K562 (cell line): ENCODE measurements at regions not wholly inside any gene's neighbourhood (a gene's known extent, or its start where the extent isn't known, plus 50 kb on each side); places are given as distances from the start of the nearest gene placed in this dataset.

Source experiments
- BHLHE40 ChIP-seq: IDR thresholded peaks from 2 replicates; pipeline ENCODE4 v1.6.1; 2011; ENCODE audit warnings: low read length, improper control_type of control experiment
- CTCF ChIP-seq, 3 experiments: IDR thresholded peaks in 2 of 3; conservative IDR thresholded peaks in 1 of 3; 2 replicates each; pipeline ENCODE4 v1.5.1; 2011 to 2012; ENCODE audit warnings: low read length in 3 of 3, mild to moderate bottlenecking in 3 of 3, control low read depth in 2 of 3, improper control_type of control experiment in 1 of 3, inconsistent platforms in 1 of 3, low read depth in 1 of 3, mixed read lengths in 1 of 3, moderate library complexity in 1 of 3; ENCODE audit not compliant: insufficient read depth in 2 of 3
- CTCFL ChIP-seq: IDR thresholded peaks from 2 replicates; pipeline ENCODE4 v1.6.1; 2011; ENCODE audit warnings: borderline replicate concordance, low read depth, mild to moderate bottlenecking, moderate library complexity, low read length; ENCODE audit not compliant: insufficient read depth, poor library complexity, severe bottlenecking
- EP300 ChIP-seq: IDR thresholded peaks from 2 replicates; pipeline ENCODE4 v1.6.1; 2012; ENCODE audit warnings: low read length, improper control_type of control experiment
- KAT2B ChIP-seq: IDR thresholded peaks from one replicate; pipeline ENCODE4 v1.6.1; 2012; ENCODE audit warnings: low read depth, mild to moderate bottlenecking, control low read depth, inconsistent platforms, low read length, moderate library complexity
- KDM5B ChIP-seq: fragments of 200-600 bp; sonication (generic); IDR thresholded peaks from 2 replicates; pipeline ENCODE4 v1.6.1; 2012; ENCODE audit warnings: low read depth, mild to moderate bottlenecking, moderate library complexity, low read length, control low read depth, inconsistent platforms; ENCODE audit not compliant: insufficient replicate concordance
- SRSF7 ChIP-seq: fragments of 200-400 bp; formaldehyde crosslinking; optimal IDR thresholded peaks from 2 replicates; pipeline ENCODE3; 2017; ENCODE audit warnings: mild to moderate bottlenecking, low read depth, low read length
- ZNF785 ChIP-seq: fragments of 250-450 bp; sonication (Bioruptor Pico); IDR thresholded peaks from 2 replicates; pipeline ENCODE4 v1.4.0; 2020; ENCODE audit warnings: mild to moderate bottlenecking
- TF ChIP-seq, protein P1 (sequence below): fragments of 250-450 bp; sonication (Bioruptor Pico); IDR thresholded peaks from 2 replicates; pipeline ENCODE4 v1.5.0; 2022; ENCODE audit warnings: mild to moderate bottlenecking
- TF ChIP-seq, protein P2 (sequence below): sonication (generic); formaldehyde crosslinking; IDR thresholded peaks from 2 replicates; pipeline ENCODE4 v1.8.1; 2023; ENCODE audit warnings: mild to moderate bottlenecking, missing genetic modification reagents

GRCh38 chr4:26071688-26072087, 157.7 kb downstream of the SMIM20 start:
- TF ChIP-seq CTCFL, result no peak
- no peak for TF ChIP-seq CTCF (IDR thresholded peaks at IDR 0.05 in 2 of 3, conservative IDR thresholded peaks at IDR 0.05 in 1 of 3; ENCODE audit: insufficient read depth in 2 of 3, low read depth in 1 of 3, low read length in 3 of 3)
- TF ChIP-seq, protein P1, sequence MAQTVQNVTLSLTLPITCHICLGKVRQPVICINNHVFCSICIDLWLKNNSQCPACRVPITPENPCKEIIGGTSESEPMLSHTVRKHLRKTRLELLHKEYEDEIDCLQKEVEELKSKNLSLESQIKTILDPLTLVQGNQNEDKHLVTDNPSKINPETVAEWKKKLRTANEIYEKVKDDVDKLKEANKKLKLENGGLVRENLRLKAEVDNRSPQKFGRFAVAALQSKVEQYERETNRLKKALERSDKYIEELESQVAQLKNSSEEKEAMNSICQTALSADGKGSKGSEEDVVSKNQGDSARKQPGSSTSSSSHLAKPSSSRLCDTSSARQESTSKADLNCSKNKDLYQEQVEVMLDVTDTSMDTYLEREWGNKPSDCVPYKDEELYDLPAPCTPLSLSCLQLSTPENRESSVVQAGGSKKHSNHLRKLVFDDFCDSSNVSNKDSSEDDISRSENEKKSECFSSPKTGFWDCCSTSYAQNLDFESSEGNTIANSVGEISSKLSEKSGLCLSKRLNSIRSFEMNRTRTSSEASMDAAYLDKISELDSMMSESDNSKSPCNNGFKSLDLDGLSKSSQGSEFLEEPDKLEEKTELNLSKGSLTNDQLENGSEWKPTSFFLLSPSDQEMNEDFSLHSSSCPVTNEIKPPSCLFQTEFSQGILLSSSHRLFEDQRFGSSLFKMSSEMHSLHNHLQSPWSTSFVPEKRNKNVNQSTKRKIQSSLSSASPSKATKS (CRISPR knock-in tag), result no peak
- TF ChIP-seq SRSF7, result no peak
- TF ChIP-seq EP300, result no peak
- no peak for TF ChIP-seq BHLHE40
- TF ChIP-seq, protein P2, sequence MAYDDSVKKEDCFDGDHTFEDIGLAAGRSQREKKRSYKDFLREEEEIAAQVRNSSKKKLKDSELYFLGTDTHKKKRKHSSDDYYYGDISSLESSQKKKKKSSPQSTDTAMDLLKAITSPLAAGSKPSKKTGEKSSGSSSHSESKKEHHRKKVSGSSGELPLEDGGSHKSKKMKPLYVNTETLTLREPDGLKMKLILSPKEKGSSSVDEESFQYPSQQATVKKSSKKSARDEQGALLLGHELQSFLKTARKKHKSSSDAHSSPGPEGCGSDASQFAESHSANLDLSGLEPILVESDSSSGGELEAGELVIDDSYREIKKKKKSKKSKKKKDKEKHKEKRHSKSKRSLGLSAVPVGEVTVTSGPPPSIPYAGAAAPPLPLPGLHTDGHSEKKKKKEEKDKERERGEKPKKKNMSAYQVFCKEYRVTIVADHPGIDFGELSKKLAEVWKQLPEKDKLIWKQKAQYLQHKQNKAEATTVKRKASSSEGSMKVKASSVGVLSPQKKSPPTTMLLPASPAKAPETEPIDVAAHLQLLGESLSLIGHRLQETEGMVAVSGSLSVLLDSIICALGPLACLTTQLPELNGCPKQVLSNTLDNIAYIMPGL (CRISPR knock-in tag), result no peak
- no peak for TF ChIP-seq KDM5B
- no peak for TF ChIP-seq ZNF785
- TF ChIP-seq KAT2B, result no peak
